Ovary (tissue), 7 donors: ENCODE measurements at regions not wholly inside any gene's neighbourhood (a gene's known extent, or its start where the extent isn't known, plus 50 kb on each side); places are given as distances from the start of the nearest gene placed in this dataset.

Experiments
- DNase-seq, 5 donors: peaks; one replicate each; pipeline ENCODE4 v3.0.0-alpha.2; 2019 to 2020
- H3K27ac ChIP-seq, 2 donors: fragments of 200-600 bp; one replicate each; pipeline versions ENCODE4 v1.5.1 to v1.8.0; 2019 to 2022
- H3K27me3 ChIP-seq: fragments of 200-600 bp; one replicate; pipeline ENCODE4 v1.8.0; 2022
- H3K36me3 ChIP-seq: fragments of 200-600 bp; sonication (generic); one replicate; pipeline ENCODE4 v1.5.1; 2019
- H3K4me1 ChIP-seq: one replicate; pipeline ENCODE4 v1.8.1; 2013; ENCODE audit warnings: mild to moderate bottlenecking, moderate library complexity; ENCODE audit not compliant: insufficient read depth
- H3K4me3 ChIP-seq: fragments of 200-600 bp; sonication (generic); one replicate; pipeline ENCODE4 v1.5.1; 2017
- H3K9me3 ChIP-seq, 2 donors: fragments of 200-600 bp in 1 of 2; sonication (generic) in 1 of 2; one replicate each; pipeline versions ENCODE4 v1.5.1 to v1.8.1; 2013 to 2019; ENCODE audit warnings: mild to moderate bottlenecking in 1 of 2, moderate library complexity in 1 of 2
- EP300 ChIP-seq: sonication (generic); formaldehyde crosslinking; IDR thresholded peaks from one replicate; pipeline ENCODE4 v1.6.1; 2017; ENCODE audit warnings: antibody characterized with exemption
- POLR2A ChIP-seq: fragments of 450-650 bp; IDR thresholded peaks from one replicate; pipeline ENCODE4 v1.6.1; 2017; ENCODE audit warnings: antibody characterized with exemption, mild to moderate bottlenecking, moderate library complexity
- WGBS, 3 donors: extraction: QIAGEN DNeasy Blood & Tissue Kit in 1 of 3; methylation state at CpG; one replicate each; pipeline versions ENCODE4 v1.1.5 to v1.1.7; 2013 to 2017; 5-methylcytosine and 5-hydroxymethylcytosine counted together
- intact Hi-C, 4 donors: fragments of 100-400 bp; cut with DNase I; formaldehyde crosslinking; loops; one replicate each; pipeline versions ENCODE4 v1.11.0 to v1.15.1; 2022 to 2023
- TF ChIP-seq, protein P1 (sequence below), 3 donors: fragments of 450-650 bp in 2 of 3; fragments of 200-600 bp in 1 of 3; IDR thresholded peaks; one replicate each; pipeline versions ENCODE4 v1.5.1 to v1.8.0; 2016 to 2022; ENCODE audit warnings: antibody characterized with exemption in 3 of 3, mild to moderate bottlenecking in 1 of 3
- donor health status: DM: no; HTN: no; CAD: no; lungs with moderate emphysema.
- donor health status: DM: no; HTN: no; CAD: no.
- donor health status: Bipolar disorder and iron deficiency.
- donor health status: DM: no; HTN: no; CAD: no.
- donor health status: DM: yes; HTN: yes; CAD: no.

DNA sequence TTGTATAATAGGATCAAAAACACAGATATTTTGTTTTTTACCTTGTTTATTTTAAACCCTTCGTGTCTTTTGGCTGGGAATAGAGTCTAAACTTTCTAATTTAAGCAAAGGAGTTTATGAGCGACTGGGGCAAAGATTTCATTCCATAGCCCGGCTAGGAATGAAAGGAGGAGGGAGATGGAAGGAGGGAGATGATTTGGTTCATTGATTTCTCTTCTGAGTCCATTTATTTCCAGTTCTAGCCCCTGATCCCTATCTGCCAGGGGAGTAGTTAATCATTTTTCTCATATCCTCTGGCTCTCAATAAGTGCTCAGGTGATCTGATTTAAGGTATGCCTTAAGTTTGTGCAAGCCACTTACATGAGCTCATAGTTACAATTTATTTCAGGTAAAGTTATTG is 120.0 kb downstream of the SPRY1 start:
- Histone ChIP-seq H3K27me3 (no peaks in the 10 kb centered on the region), H3K4me1 (no peaks in the 10 kb centered on the region), H3K4me3 (no peak overlapping the region), H3K27ac (no peak overlapping the region), H3K36me3 (no peaks in the 10 kb centered on the region), H3K9me3 (no peaks in the 10 kb centered on the region)
- 45 to 52% (median 50%) methylated on average over 3 of the region's 3 CpGs for WGBS, 3 donors
- no peak for DNase-seq
- no peak for TF ChIP-seq EP300
- TF ChIP-seq, protein P1, sequence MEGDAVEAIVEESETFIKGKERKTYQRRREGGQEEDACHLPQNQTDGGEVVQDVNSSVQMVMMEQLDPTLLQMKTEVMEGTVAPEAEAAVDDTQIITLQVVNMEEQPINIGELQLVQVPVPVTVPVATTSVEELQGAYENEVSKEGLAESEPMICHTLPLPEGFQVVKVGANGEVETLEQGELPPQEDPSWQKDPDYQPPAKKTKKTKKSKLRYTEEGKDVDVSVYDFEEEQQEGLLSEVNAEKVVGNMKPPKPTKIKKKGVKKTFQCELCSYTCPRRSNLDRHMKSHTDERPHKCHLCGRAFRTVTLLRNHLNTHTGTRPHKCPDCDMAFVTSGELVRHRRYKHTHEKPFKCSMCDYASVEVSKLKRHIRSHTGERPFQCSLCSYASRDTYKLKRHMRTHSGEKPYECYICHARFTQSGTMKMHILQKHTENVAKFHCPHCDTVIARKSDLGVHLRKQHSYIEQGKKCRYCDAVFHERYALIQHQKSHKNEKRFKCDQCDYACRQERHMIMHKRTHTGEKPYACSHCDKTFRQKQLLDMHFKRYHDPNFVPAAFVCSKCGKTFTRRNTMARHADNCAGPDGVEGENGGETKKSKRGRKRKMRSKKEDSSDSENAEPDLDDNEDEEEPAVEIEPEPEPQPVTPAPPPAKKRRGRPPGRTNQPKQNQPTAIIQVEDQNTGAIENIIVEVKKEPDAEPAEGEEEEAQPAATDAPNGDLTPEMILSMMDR (IDR thresholded peaks at IDR 0.05) = no peak
- TF ChIP-seq POLR2A = no peak
- intact Hi-C loops = no loop called here

DNA sequence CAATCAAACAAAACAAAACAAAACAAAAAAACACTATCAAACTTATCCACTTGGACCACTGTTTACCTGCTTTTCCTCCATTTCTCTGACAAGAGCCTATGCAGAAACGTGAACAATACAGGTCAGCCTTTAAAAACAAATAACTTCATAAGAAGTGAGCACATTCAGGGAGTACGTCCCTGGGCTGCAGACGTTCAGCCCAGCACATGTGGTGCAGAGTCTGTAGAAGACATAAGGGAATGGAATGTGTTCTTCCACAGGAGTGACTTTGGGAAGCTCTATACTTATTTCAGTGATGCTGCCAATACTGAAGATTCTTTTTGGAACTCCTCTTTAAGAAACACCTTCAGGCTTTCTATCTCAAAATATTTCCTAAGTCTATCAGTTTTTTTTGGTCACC is 120.6 kb downstream of the SPRY1 start:
- Histone ChIP-seq H3K27me3 (no peaks in the 10 kb centered on the region), H3K36me3 (no peaks in the 10 kb centered on the region), H3K9me3 (no peaks in the 10 kb centered on the region), H3K4me1 (no peaks in the 10 kb centered on the region), H3K4me3 (no peak overlapping the region), H3K27ac (no peak overlapping the region)
- DNase-seq = no peak
- TF ChIP-seq, protein P1 (IDR thresholded peaks at IDR 0.05) = no peak
- TF ChIP-seq EP300 (no peak), POLR2A (no peak)
- WGBS, 3 donors = 61 to 62% (median 61%) methylated on average over 3 of the region's 3 CpGs
- intact Hi-C loops = no loop called here

DNA sequence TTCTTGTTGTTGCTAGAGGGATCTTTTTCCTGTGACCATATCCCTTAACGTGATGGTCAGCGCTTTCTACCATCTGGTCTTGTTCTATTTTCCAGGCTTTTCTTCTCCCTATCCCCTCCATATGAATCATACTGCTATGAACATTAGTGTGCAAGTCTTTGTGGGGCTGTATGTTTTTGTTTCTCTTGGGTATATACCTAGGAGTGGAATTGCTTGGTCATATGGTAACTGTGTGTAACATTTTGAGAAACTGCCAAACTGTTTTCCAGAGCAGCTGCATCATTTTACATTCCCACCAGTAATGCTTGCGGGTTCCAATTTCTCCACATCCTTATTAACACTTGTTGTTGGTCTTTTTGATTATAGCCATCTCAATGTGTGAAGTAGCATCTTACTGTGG is 121.4 kb downstream of the SPRY1 start:
- intact Hi-C loops = no loop called here
- TF ChIP-seq, protein P1 (IDR thresholded peaks at IDR 0.05) = no peak
- TF ChIP-seq EP300 = no peak
- no peak for TF ChIP-seq POLR2A
- H3K36me3 ChIP-seq = no peaks in the 10 kb centered on the region
- no peak for DNase-seq
- H3K27me3 ChIP-seq = no peaks in the 10 kb centered on the region
- H3K4me1 ChIP-seq = no peaks in the 10 kb centered on the region
- no peak overlapping the region for H3K4me3 ChIP-seq
- no peak overlapping the region for H3K27ac ChIP-seq
- WGBS, 3 donors = 93 to 96% (median 94%) methylated on average over 3 of the region's 3 CpGs
- no peaks in the 10 kb centered on the region for H3K9me3 ChIP-seq

DNA sequence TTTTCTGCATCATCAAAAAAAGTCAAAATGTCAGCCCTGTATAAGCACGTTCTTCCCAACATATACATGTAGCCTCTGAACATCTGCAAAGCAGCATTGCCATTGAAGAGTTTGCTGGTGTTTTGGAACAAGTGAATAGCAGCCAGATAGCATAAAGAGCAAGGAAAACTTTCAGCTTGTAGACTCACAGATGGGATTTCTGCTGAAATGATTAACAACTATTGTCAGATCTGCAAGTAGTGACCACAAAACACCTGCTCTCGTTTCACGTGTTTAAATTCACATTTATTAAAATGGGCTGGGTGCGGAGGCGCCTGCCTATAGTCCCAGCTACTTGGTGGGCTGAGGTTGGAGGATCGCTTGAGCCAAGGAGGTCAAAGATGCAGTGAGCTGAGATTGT is 123.7 kb downstream of the SPRY1 start:
- H3K36me3 ChIP-seq = no peaks in the 10 kb centered on the region
- no peaks in the 10 kb centered on the region for H3K27me3 ChIP-seq
- TF ChIP-seq, protein P1 (IDR thresholded peaks at IDR 0.05) = no peak
- TF ChIP-seq POLR2A (no peak), EP300 (no peak)
- H3K4me1 ChIP-seq = no peaks in the 10 kb centered on the region
- no peaks in the 10 kb centered on the region for H3K9me3 ChIP-seq
- no peak overlapping the region for H3K27ac ChIP-seq
- intact Hi-C loops = no loop called here
- no peak for DNase-seq
- WGBS, 3 donors = 85 to 91% (median 87%) methylated on average over 6 of the region's 6 CpGs
- H3K4me3 ChIP-seq = no peak overlapping the region

DNA sequence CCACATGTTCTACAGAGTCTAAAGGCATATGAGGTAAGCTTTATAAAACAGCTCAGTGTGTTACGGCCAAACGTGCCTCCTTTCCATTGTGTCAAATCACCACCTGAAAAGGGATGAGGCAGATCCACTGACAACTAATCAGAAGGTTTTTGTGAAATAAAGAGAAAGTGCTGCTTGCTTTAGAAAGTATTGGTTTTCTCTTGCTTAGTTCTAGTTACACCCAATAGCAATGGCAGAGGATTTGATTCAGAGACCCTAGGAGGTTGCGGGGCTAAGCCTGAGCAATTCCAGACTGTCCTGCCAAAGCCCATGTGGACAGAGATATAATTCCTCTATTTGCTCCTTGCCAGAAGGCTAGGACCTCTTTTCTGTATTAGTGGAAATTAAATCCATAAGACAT is 125.5 kb downstream of the SPRY1 start:
- intact Hi-C loops = no loop called here
- Histone ChIP-seq H3K27ac (no peak overlapping the region), H3K4me3 (no peak overlapping the region), H3K9me3 (no peaks in the 10 kb centered on the region), H3K36me3 (no peaks in the 10 kb centered on the region), H3K4me1 (no peaks in the 10 kb centered on the region), H3K27me3 (no peaks in the 10 kb centered on the region)
- TF ChIP-seq POLR2A (no peak), EP300 (no peak)
- TF ChIP-seq, protein P1 (IDR thresholded peaks at IDR 0.05) = no peak
- DNase-seq = no peak
- 90 to 91% (median 91%) methylated on average over 3 of the region's 3 CpGs for WGBS, 3 donors
